ENCODE measurements at regions not wholly inside any gene's neighbourhood (a gene's known extent, or its start where the extent isn't known, plus 50 kb on each side); places are given as distances from the start of the nearest gene placed in this dataset.
"Not testable (repeated sequence)": the region's sequence is repeated elsewhere in the genome, so short reads cannot be mapped to it uniquely, and the experiment has no call there.

DNA sequence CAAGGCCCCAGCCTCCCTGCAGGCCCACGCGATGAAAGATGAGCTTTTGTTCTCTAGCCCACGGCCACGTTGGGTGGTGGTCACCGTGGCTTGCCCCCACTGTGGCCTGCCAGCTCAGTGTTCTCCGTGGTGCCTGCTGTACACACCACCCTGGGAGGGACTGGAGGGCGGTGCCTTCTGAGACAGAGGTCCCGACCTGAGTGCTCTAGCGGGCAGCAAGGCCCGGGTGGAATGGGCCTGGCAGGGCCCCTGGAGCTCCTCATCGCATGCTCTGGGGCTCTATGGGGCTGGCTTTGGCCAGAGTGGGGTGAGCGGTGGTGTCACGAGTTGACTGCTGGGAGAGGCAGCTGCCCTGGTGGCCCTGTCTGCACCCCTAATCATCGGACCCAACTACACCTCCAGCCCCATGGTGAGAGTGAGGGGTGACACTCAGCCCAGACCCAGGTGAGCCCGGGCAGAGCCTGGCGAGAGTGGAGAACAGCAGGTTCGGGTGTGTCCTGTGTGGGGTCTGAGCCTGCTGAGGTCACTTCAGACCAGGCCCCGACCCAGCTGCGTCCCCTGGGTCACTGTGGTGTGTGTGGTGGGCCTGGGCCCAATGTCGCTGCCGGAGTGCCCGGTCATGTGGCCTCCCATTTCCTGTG, 541.9 kb downstream of the TBC1D22A start:
- CTCF ChIA-PET = interaction anchor here (1.1 kb wide), 1 partner anchor 15 kb away, joined by 4 read pairs; no protein-coding TSS in a partner anchor
- TF ChIP-seq, protein P1, sequence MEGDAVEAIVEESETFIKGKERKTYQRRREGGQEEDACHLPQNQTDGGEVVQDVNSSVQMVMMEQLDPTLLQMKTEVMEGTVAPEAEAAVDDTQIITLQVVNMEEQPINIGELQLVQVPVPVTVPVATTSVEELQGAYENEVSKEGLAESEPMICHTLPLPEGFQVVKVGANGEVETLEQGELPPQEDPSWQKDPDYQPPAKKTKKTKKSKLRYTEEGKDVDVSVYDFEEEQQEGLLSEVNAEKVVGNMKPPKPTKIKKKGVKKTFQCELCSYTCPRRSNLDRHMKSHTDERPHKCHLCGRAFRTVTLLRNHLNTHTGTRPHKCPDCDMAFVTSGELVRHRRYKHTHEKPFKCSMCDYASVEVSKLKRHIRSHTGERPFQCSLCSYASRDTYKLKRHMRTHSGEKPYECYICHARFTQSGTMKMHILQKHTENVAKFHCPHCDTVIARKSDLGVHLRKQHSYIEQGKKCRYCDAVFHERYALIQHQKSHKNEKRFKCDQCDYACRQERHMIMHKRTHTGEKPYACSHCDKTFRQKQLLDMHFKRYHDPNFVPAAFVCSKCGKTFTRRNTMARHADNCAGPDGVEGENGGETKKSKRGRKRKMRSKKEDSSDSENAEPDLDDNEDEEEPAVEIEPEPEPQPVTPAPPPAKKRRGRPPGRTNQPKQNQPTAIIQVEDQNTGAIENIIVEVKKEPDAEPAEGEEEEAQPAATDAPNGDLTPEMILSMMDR (IDR thresholded peaks at IDR 0.05; ENCODE audit: insufficient read depth, low read depth, low read length) = no peak
- no peak for DNase-seq (ENCODE audit: low read depth)
- H3K27me3 ChIP-seq (ENCODE audit: control insufficient read depth, insufficient read depth, low read length) = no peaks in the 10 kb centered on the region
- H3K36me3 ChIP-seq (ENCODE audit: control insufficient read depth, insufficient read depth, low read length) = no peaks in the 10 kb centered on the region
- POLR2A ChIA-PET = no interaction called here
- H3K4me3 ChIP-seq (ENCODE audit: low read depth, low read length) = no peak overlapping the region

DNA sequence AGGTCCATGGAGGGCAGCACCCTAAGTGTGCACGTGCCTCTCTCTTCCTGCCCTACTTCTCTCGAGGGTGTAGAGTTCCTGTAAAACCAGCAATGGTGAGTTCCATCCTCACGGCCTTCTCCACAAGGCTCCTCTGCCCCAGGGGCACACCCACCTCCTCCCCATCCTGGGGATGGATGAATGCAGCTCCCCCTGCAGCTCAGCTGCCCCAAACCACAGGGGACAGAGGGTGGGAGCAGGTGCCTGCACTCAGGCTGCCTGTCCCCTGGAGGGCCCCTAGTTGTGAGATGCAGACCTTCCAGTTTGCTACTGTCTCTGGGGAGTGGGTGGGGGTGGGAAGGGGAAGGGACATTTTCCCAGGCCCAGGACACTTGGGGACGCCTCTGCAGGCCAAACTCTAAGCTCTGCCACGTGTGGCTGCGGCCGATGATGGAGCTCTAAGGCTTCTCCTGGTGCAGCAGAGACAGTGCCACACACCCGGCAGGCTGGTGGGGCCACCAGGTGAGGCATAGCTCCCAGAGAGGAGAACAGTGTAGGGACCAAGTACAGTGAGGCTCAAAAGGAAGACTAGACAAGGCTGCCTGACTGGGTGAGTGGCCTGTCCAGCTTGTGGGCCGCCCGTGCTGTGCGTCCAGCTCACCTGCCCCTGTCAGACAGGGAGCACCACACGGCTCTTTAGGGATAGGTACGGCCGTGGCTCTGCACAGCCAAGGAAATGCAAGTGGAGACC, 540.9 kb downstream of the TBC1D22A start:
- Histone ChIP-seq H3K36me3 (ENCODE audit: control insufficient read depth, insufficient read depth, low read length) (no peaks in the 10 kb centered on the region), H3K27me3 (ENCODE audit: control insufficient read depth, insufficient read depth, low read length) (no peaks in the 10 kb centered on the region), H3K4me3 (ENCODE audit: low read depth, low read length) (no peak overlapping the region)
- ChIA-PET POLR2A (no interaction called here), CTCF (interaction anchor here (1.1 kb wide), 1 partner anchor 14 kb away, joined by 4 read pairs; no protein-coding TSS in a partner anchor)
- TF ChIP-seq, protein P1 (IDR thresholded peaks at IDR 0.05; ENCODE audit: insufficient read depth, low read depth, low read length) = no peak
- DNase-seq (ENCODE audit: low read depth) = no peak

DNA sequence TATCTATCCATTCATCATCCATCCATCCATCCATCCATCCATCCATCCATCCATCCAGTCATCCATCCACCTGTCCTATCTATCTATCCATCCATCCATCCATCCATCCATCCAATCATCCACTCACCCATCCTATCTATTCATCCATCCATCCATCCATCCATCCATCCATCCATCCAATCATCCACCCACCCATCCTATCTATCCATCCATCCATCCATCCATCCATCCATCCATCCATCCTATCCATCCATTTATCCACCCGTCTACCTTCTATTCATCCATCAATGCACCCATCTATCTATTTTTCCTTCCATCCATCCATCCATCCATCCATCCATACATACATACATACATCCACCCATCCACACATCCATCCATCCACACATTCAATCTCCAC, 540.1 kb downstream of the TBC1D22A start:
- CTCF ChIA-PET; POLR2A ChIA-PET; H3K36me3 ChIP-seq (ENCODE audit: control insufficient read depth, insufficient read depth, low read length); DNase-seq (ENCODE audit: low read depth); H3K27me3 ChIP-seq (ENCODE audit: control insufficient read depth, insufficient read depth, low read length); H3K4me3 ChIP-seq (ENCODE audit: low read depth, low read length): not testable (repeated sequence)

DNA sequence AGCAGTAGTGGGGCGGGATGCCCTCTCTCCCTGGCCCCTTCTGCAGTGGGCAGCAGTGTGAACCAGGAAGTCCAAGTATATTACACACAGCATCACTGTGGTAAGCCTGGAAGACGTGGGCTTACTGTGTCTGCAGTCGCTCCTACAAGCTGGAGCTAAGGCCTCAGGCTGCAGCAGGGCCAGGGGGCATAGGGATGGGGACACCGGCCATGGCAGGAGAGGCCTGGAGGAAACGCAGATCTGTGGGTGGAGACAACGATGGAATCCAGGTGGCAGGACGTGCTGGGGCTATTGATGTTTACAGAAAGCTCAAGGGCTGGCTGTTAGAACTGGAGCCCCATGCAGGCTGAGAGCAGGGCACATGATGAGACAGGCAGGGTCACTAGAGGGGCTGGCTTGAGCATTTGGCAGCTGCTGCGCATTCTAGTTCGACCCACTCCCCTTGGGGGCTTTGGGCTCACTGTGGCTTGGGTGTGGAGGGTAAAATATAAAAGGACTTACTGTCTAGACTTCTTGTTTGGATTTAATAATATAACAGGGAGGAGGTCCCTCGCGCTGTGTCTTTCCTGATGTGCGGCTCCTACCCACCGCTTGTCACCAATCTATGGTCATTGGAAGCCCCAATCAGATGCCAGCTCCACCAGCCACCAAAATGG, 539.5 kb downstream of the TBC1D22A start:
- Histone ChIP-seq H3K4me3 (ENCODE audit: low read depth, low read length) (no peak overlapping the region), H3K27me3 (ENCODE audit: control insufficient read depth, insufficient read depth, low read length) (no peaks in the 10 kb centered on the region), H3K36me3 (ENCODE audit: control insufficient read depth, insufficient read depth, low read length) (no peaks in the 10 kb centered on the region)
- TF ChIP-seq, protein P1 (IDR thresholded peaks at IDR 0.05; ENCODE audit: insufficient read depth, low read depth, low read length) = no peak
- no peak for DNase-seq (ENCODE audit: low read depth)
- CTCF ChIA-PET = no interaction called here
- POLR2A ChIA-PET = no interaction called here

DNA sequence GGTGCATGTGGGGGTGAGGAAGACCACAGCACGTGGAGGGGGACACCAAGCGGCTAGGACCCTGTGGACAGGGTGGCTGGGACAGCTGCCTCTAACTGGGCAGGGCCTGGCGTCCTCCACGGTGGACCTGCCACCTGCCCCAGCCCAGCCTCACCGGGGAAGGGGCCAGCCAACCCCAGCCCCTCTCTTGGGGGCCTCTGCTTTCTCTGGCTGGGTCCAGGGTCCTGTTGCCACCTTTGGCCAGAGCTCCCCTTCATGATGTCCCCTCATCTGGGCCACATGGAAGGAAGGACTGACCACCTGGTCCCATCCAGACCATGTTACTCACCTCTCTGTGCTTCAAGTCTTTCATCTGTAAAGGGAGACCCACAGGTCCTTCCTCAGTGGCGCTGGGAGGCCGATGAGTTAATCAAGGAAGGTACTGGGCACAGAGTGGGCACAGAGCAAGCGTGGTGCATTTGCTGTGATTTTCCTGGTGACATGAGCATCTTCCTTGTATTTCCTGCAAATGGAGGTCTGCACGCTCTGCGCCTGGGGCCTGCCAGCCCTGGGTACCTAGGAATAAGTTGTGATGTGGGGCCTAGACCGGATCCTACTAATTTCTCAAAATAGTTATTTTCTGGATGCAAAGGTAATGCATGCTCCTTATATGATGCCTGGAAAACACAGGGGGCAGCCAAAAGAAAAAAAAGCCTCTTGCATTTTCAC, 538.4 kb downstream of the TBC1D22A start:
- TF ChIP-seq, protein P1 (IDR thresholded peaks at IDR 0.05; ENCODE audit: insufficient read depth, low read depth, low read length) = no peak
- DNase-seq (ENCODE audit: low read depth) = no peak
- CTCF ChIA-PET = no interaction called here
- POLR2A ChIA-PET = no interaction called here
- Histone ChIP-seq H3K36me3 (ENCODE audit: control insufficient read depth, insufficient read depth, low read length) (no peaks in the 10 kb centered on the region), H3K27me3 (ENCODE audit: control insufficient read depth, insufficient read depth, low read length) (no peaks in the 10 kb centered on the region), H3K4me3 (ENCODE audit: low read depth, low read length) (no peak overlapping the region)

Measured in BJ (cell line).